NCI-H748 (cell line): ENCODE measurements at regions not wholly inside any gene's neighbourhood (a gene's known extent, or its start where the extent isn't known, plus 50 kb on each side); places are given as distances from the start of the nearest gene placed in this dataset.

Experiments used
- DNase-seq: peaks from one replicate; lab custom pipeline; 2025; ENCODE audit not compliant: unreplicated experiment; lab: John Stamatoyannopoulos, UW

GRCh38 chr2:106041150-106041549, 153.0 kb downstream of the UXS1 start:
- no peak for DNase-seq

DNA sequence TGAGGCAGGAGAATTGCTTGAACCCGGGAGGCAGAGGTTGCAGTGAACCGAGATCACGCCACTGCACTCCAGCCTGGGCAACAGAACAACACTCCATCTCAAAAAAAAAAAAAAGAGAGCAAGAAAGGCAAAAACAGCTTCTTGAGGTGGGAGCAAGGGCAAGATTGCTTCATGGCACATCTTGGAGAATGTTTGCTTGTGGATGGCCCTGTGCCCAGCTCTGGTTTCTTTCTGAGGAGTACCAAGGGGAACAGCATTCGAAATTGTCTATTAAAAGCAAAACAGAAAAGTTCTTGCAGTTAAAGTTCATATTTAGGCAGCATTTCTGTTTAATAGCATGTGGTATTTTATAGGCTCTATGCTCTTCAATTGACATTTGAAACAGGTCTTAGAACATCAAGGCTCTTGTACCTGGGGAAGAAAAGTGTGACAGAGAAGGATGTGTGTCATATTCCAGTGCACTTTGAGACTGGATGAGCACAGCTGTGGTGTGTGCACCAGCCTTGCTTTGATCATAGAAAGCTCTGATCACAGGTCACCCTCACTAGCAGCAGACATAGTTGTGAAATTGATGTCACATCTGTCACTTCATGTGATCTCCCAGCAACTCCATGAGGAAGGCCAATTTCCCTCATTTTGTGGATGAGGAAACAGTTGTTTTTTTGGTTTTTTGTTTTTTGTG, 154.3 kb downstream of the UXS1 start:
- no peak for DNase-seq

DNA sequence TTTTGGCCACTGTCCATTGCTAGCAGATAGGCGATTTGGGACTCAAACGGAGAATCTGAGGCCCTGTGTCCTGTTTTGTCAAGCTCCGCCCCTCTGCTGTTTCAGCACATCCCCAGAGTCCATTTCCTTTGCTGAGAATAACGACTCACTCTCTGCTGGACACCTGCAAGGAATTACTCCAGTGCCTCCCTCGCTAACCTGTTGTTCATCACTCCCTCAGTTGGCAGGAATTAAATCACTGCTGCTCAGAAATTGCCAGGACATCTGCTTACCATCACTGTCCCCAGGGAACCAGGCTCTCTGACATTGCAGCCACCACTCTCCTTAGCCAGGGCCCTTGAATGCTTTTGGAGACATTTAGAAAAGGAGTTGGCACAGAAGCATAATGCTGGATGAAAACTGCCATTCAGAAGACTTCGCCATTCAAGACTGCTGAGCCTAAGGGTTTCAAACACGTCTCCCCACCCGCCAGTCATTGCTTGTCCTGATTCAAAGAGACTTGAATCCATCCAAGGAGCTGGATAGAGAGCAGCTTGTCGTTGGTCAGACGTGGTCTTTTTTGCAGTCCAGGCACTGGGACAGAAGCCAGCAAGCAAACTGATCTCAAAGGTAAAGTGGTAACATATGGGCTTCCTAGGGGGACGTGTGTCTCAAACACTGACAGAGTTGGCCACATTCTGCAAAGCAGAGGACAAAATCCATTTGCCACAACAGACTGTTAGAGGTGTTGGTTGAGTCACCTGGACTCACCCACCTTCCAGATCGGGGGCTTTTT, 155.3 kb downstream of the UXS1 start:
- no peak for DNase-seq

- DNase-seq = no peak
Observed at GRCh38 chr2:106037932-106038331, 156.2 kb downstream of the UXS1 start.

- DNase-seq = no peak
Observed at GRCh38 chr2:106037262-106037661, 156.8 kb downstream of the UXS1 start.

DNA sequence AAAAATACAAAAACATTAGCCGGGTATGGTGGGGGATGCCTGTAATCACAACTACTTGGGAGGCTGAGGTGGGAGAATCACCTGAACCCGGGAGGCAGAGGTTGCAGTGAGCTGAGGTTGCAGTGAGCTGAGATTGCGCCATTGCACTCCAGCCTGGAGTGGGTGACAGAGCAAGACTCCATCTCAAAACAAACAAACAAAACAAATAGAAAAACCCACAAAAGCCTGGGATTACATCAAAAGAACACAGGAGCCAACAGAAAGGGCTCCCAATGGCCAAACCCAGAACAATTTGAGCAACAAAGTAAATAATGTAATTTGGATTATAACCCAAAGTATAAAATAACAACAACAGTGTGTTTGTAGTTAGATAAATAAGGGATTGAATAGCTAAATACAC, 159.8 kb downstream of the UXS1 start:
- DNase-seq = no peak

GRCh38 chr2:106032676-106033075, 161.4 kb downstream of the UXS1 start:
- DNase-seq = no peak

DNA sequence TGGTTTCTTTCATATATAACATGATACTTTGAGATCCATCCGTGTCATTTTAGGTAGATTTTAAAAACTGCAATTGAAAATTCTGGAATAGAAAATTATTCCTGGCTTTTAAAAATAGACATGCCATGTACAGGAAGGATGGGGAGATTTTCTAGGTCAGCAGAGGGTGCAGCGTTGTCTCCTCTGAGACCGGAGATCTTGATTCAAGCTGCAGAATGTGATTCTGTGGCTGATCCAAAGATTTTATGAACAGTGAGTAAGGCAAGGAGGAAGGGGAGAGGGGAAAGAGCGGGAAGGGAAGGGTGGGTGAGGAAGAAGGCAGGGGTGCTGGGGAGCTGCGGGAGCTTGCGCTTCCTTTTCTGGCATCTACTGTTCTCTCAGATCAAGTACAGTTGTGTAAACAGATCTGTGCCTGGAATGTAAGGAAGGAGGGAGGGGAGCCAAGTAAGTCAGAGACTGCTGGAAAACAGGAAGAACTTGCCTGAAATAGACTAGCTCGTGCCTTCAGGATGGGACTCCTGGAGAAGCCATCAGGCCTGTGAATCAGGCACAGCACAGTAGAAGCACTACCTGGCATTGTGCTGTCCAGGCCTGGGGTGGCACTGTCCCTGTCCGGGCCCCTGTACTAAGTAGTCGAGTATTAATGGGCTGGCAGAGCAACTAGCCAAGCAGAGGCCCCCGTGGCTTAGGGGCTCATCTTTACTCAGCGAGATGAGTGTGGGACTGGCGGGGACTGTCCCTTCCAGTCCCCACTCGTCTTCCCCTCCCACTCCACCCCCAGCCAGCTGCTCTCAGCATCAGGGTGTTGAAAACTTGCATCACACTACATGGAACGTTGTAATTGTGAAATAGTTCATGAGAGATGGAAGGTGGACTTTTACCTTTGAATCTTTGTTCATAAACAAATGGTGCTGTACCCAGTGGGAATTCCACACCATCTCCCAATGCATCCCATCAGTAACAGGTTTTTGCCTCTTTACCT, 163.5 kb downstream of the UXS1 start:
- DNase-seq = no peak

DNA sequence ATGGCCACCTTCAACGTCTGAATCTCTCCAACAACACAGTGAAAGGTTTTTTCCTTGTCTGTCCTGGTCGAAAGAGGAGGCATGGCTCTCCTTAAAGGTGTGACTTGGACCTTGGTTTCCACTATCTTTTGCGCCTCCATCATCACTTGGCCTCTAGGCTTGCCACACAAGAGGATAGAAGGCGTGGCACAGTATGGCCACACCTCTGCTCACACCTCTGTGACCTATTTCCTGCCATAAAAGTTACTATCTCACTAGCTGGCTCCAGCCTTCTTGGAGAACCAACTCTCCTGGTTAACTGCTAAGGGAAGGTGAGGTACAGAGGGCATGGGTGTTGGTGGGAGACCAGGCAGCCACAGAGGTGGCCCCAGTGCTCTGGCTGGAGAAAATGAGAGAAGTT, 165.9 kb downstream of the UXS1 start:
- no peak for DNase-seq

GRCh38 chr2:106026271-106027190, 167.6 kb downstream of the UXS1 start:
- no peak for DNase-seq

- DNase-seq = no peak
Observed at GRCh38 chr2:106025796-106026195, 168.3 kb downstream of the UXS1 start.

DNA sequence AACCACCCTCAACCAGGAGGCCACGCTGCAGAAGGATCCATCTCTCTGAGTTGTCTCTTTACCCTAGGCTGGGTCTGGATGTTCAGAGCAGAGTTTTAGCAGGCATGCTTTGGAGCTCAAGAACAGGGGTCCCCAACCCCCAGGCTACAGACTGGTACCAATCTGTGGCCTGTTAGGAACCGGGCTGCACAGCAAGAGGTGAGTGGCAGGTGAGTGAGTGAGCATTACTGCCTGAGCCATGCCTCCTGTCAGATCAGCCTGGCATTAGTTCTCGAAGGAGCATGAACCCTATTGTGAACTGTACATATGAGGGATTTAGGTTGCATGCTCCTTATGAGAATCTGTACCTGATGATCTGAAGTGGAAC, 172.5 kb downstream of the UXS1 start:
- no peak for DNase-seq

DNA sequence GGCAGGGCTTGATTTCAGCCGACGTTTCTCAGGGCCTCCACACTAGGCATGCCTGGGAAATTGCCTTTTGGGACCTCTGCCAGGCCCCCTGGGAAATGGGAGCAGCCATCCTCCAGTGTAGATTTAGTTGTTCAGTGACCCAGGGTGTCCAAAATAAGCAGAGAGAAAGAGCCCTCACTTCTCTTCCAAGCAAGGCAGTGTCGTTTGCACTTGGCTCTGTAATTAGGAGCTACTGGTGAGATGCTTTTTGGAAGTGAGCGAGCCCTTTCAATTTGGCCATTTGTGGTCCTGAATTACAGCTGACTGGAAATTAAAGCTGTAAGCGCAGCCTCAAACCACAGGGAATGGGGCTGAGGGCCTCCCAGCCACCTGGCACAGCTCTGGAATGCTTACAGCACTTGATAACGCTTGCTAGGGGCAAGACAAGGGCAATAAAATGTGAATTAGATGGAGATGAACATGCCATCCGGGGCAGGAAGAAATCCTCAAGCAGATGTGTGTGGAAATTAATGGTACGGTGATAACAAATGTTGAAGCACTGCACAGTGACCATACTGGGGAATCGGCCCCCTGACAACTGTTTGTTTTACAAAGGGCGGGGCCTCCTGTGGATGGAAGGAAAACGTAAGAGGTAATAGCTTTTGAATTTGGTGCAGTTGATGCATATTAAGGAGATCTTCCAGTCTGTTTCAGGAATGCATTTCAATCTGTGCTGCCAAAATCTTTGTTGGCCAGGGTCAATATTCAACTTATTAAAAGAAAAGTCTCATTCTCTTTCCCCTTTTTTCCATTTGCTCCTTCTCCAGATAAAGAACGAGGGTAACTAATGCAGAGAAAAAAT, 173.1 kb downstream of the UXS1 start:
- peak; percentile 21 for DNase-seq

DNA sequence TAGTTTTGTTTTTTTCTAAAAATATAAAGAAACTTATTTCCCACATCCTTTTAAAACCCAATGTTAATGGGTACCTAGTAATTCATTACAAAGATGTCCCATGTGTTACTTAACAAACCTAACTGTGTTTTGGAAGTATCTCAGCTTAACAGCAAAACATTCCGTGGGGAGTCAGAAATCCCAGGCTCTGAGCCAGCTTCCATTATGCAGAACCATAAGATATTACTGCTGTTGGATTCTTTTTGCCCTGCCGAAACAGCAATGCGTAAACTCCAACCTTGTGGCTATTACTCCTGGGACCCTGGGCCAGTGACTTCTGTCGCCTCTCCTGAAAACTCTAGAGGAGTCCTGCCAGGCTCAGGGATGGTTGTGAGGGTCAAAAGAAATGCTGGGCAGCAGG, 174.1 kb downstream of the UXS1 start:
- DNase-seq = no peak

DNA sequence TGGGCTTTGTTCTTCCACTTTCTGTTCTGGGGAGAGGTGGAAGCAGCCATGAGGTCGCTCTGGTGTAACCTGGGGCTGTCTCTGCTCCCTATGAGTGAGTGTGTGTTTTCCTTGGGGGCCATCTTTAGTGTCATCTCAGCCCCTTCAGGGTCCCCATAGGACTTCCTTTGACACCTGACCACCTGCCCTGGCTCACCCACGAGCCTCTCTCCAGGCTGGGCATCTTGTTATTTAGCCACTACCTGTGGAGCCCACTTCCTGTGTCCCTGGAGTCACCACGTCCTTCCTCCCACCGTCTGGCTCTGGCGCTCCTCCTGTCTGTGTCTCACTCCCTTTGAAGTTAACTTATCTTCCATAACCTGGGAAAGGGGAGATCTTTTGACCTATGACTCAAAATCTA, 176.0 kb downstream of the UXS1 start:
- DNase-seq = no peak

DNA sequence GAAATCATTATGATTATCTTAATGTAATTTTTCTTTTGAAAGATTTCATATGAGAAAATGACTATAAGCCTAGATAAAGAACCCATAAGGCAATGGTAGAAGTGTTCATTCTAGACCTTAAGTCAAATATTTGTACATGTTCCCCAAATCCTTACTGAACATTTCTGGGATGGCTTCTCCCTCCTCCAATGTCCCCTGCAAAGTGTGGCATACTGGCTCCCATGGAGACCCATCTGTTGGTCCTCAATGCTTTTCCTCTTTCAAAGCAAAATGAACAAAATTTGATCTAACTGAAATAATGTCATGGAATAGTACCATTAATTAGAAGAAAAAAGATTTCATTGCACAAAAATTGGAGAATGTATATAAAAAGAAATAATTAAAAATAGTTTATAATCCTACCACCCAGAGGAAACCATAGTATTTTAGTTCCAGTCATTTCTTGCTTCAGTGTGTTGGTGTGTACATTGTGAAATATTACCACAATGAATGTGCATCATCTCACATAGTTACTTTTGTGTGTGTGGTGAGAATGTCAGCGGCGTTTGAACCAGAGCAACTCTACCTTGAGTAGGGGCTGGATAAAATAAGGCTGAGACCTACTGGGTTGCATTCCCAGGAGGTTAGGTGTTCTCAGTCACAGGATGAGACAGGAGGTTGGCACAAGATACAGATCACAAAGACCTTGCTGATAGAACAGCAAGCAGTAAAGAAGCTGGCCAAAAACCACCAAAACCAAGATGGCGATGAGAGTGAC, 181.3 kb downstream of the UXS1 start:
- DNase-seq = no peak

DNA sequence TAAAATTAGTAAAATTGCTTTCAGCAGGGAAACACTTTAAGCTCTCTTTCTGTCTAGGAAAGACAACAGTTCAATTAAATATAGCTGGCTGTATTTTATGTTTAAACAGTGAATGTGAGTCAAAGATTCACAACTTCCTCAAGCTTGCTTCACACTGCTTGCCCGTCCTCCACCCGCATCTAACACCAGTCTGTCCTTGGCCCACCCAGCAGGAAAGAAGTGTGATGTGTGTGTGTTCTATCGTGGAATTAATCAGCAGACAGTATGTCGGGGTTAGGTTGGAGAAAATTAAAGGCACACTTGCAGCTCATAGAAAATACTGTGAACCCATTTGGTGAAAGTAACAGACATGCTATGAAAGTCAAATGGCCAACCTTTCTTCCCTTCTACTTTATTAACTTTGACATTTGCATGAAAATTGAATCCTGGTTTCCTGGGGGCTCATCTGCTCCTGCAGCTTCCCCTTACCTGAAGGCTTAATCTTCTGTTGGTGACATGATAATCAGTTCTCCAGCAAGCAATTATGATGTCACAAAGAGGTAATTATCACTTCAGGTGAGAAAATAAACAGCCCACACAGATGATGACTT, 182.0 kb downstream of the UXS1 start:
- DNase-seq = peak; percentile 10

- DNase-seq = peak; percentile 49
Observed at GRCh38 chr2:106011380-106011779, 182.7 kb downstream of the UXS1 start.
